ENCODE measurements at regions not wholly inside any gene's neighbourhood (a gene's known extent, or its start where the extent isn't known, plus 50 kb on each side); places are given as distances from the start of the nearest gene placed in this dataset.
"Not testable (repeated sequence)": the region's sequence is repeated elsewhere in the genome, so short reads cannot be mapped to it uniquely, and the experiment has no call there.

DNA sequence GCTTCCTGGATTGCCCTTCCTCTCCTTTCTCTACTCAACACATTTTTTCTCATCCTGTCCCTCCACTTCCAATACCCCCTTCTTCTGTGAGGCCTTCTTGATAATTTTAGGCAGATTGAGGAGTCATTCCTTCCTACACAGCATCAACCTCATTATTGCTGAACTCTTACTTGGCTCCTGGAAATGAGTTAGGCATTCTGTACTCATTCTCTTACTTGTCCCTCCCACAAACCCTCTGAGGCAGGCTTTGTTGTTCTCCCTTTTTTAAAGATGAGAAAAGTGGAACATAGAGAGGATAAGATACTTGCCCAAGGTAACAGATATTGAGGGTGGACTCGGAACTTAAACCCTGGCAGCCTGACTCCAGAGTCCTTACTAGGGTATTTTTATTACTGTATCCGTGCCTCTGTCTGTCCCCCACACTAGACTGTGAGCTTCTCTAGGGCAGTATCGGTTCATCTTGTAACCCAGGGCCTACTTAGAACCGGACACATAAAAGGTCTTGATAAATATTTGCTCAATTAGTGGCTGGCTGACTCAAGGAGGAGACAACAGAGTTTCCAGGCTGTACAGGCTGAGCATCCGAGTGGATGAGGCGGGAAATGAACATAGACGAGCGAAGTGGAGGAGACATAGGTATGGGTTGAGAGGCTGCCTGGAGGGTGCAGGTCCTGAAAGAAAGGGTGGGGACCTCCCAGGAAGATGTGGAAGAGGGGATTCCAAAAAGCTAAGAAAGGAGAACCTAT is 148.7 kb upstream of the ATP2B2 start:
- peaks cover 0 to 13% (median 5%) of the 10 kb centered on the region in 8 donors for H3K9me3 ChIP-seq
- 74 to 89% (median 78%) methylated on average over 8 of the region's 8 CpGs for WGBS, 5 donors
- intact Hi-C loops (cut with DNase I; ENCODE audit: low total_unique reads) = no loop called here
- H3K27me3 ChIP-seq (replicated peaks in 1 of 7) = peaks cover 0 to 29% (median 0%) of the 10 kb centered on the region in 7 donors
- no peak for DNase-seq
- H3K4me1 ChIP-seq = no peaks in the 10 kb centered on the region
- H3K4me3 ChIP-seq = no peak overlapping the region
- TF ChIP-seq POLR2AphosphoS5 (IDR thresholded peaks at IDR 0.05) (no peak), POLR2A (IDR thresholded peaks at IDR 0.05) (no peak)
- TF ChIP-seq, protein P1, sequence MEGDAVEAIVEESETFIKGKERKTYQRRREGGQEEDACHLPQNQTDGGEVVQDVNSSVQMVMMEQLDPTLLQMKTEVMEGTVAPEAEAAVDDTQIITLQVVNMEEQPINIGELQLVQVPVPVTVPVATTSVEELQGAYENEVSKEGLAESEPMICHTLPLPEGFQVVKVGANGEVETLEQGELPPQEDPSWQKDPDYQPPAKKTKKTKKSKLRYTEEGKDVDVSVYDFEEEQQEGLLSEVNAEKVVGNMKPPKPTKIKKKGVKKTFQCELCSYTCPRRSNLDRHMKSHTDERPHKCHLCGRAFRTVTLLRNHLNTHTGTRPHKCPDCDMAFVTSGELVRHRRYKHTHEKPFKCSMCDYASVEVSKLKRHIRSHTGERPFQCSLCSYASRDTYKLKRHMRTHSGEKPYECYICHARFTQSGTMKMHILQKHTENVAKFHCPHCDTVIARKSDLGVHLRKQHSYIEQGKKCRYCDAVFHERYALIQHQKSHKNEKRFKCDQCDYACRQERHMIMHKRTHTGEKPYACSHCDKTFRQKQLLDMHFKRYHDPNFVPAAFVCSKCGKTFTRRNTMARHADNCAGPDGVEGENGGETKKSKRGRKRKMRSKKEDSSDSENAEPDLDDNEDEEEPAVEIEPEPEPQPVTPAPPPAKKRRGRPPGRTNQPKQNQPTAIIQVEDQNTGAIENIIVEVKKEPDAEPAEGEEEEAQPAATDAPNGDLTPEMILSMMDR (IDR thresholded peaks at IDR 0.05 in 8 of 11, conservative IDR thresholded peaks at IDR 0.05 in 3 of 11) = no peak
- no peak overlapping the region for H3K27ac ChIP-seq
- no peaks in the 10 kb centered on the region for H3K36me3 ChIP-seq

DNA sequence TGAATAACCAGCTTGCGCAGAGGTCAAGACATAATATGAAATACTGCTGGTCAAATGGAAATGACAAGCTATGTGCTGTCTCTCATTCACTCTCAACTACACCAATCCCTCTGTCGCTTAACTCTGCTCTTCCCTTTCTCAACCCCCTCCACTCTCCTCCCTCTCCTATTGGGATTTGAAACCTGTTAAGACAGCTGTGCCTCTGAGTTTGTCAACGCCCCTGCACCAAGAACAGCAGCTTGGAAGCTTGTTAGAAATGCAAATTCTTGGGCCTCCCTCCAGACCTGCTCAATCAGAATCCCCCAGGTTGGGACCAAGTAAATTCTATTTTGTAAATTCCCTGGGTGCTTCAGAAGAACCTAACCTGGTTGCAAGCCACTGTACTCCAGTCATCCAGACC is 149.7 kb upstream of the ATP2B2 start:
- H3K9me3 ChIP-seq = peaks cover 0 to 8% (median 5%) of the 10 kb centered on the region in 8 donors
- no peaks in the 10 kb centered on the region for H3K4me1 ChIP-seq
- intact Hi-C loops (cut with DNase I; ENCODE audit: low total_unique reads) = no loop called here
- DNase-seq = no peak
- H3K36me3 ChIP-seq = no peaks in the 10 kb centered on the region
- TF ChIP-seq POLR2AphosphoS5 (IDR thresholded peaks at IDR 0.05) (no peak), POLR2A (IDR thresholded peaks at IDR 0.05) (no peak)
- TF ChIP-seq, protein P1 (IDR thresholded peaks at IDR 0.05 in 8 of 11, conservative IDR thresholded peaks at IDR 0.05 in 3 of 11) = no peak
- H3K27me3 ChIP-seq (replicated peaks in 1 of 7) = peaks cover 0 to 28% (median 0%) of the 10 kb centered on the region in 7 donors
- H3K27ac ChIP-seq = no peak overlapping the region
- no peak overlapping the region for H3K4me3 ChIP-seq
- 59 to 79% (median 67%) methylated on average over 3 of the region's 3 CpGs for WGBS, 5 donors

DNA sequence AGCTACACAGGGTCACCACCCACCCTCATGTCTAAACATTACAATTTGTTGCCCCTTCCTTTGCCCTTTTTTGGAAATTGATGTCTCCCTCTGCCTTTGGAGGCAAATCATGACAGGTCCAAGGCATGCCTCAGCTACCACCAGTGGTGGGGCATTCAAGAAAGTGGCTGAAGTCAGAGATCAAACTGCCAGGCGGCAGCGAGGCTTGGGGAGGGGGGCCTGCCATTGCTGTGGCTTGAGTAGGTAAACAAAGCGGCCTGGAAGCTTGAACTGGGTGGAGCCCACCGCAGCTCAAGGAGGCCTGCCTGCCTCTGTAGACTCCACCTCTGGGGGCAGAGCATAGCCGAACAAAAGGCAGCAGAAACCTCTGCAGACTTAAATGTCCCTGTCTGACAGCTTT is 152.0 kb upstream of the ATP2B2 start:
- H3K27me3 ChIP-seq (replicated peaks in 1 of 7) = peaks cover 0 to 21% (median 0%) of the 10 kb centered on the region in 7 donors
- H3K27ac ChIP-seq; H3K36me3 ChIP-seq; H3K9me3 ChIP-seq; DNase-seq; H3K4me1 ChIP-seq; intact Hi-C loops (cut with DNase I; ENCODE audit: low total_unique reads); H3K4me3 ChIP-seq: not testable (repeated sequence)
- WGBS, 5 donors = 50 to 73% (median 60%) methylated on average over 3 to 5 of the region's 5 CpGs

DNA sequence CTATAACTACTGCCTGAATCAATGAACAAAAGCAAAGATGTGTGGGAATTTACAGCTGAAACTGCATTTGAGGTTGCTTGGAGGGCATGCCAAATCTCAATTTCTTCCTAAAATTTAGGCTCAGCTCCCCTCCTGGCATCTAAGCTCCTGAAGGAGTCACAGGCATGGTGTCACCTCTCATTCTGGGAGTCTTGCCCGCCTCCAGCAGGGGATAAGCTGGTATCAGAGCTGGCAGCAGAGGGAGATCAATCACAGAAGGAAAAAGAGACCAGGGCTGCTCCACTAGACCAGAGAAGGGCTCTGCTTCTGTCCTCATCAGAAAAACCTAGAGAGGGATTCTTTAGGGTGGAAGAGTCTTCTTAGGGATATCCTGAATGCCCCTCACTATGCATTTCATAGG is 150.4 kb upstream of the SLC6A11 start:
- Histone ChIP-seq H3K27me3 (replicated peaks in 1 of 7) (peaks cover 0 to 56% (median 11%) of the 10 kb centered on the region in 7 donors), H3K27ac (no peak overlapping the region), H3K9me3 (peaks cover 0 to 10% (median 0%) of the 10 kb centered on the region in 8 donors), H3K4me1 (peaks cover 0 to 10% (median 0%) of the 10 kb centered on the region in 6 donors), H3K36me3 (no peaks in the 10 kb centered on the region), H3K4me3 (no peak overlapping the region)
- intact Hi-C loops (cut with DNase I; ENCODE audit: low total_unique reads) = no loop called here
- TF ChIP-seq POLR2AphosphoS5 (IDR thresholded peaks at IDR 0.05) (no peak), POLR2A (IDR thresholded peaks at IDR 0.05) (no peak)
- TF ChIP-seq, protein P1 (IDR thresholded peaks at IDR 0.05 in 8 of 11, conservative IDR thresholded peaks at IDR 0.05 in 3 of 11) = no peak
- 70 to 88% (median 79%) methylated on average over 1 of the region's 1 CpG for WGBS, 5 donors
- no peak for DNase-seq
